ENCODE measurements at regions not wholly inside any gene's neighbourhood (a gene's known extent, or its start where the extent isn't known, plus 50 kb on each side); places are given as distances from the start of the nearest gene placed in this dataset.
"Not testable (repeated sequence)": the region's sequence is repeated elsewhere in the genome, so short reads cannot be mapped to it uniquely, and the experiment has no call there.

GRCh38 chrX:130560544-130560943, 158.8 kb downstream of the RBMX2 start:
- no peak overlapping the region for H3K27ac ChIP-seq
- ATAC-seq (no peak), DNase-seq (no peak)
- H3K27me3 ChIP-seq = no peaks in the 10 kb centered on the region
- no peaks in the 10 kb centered on the region for H3K4me1 ChIP-seq
- H3K9me3 ChIP-seq = no peaks in the 10 kb centered on the region
- no peak overlapping the region for H3K4me3 ChIP-seq
- no peak for TF ChIP-seq CTCF (IDR thresholded peaks at IDR 0.05)
- TF ChIP-seq POLR2A (IDR thresholded peaks at IDR 0.05) = no peak
- intact Hi-C loops (cut with DNase I) = no loop called here
- 63 to 73% methylated on average over 1 of the region's 5 CpGs for WGBS, 2 donors
- H3K36me3 ChIP-seq (replicated peaks in 1 of 2; ENCODE audit: insufficient read depth in 1 of 2, low read depth in 2 of 2) = no peaks in the 10 kb centered on the region

DNA sequence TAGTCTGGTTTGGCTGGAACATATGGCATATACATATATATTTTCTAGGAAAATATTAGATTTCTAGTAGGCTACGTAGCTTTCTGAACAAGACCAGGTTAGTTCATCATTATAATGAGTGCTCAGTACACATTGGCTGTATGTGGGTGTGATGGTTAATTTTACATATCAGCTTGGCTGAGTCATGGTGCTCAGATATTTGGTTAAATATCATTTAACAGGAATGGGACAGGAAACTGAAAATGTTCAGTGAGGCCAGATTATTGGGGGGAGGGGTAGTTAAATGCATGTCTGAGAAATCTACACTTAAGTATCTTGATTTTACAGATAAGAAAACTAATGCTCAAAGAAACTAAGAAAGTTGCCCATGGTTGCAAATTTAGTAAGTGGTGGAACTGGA, 160.1 kb downstream of the RBMX2 start:
- ATAC-seq (no peak), DNase-seq (no peak)
- Histone ChIP-seq H3K4me1 (peaks cover 14% of the 10 kb centered on the region), H3K4me3 (no peak overlapping the region), H3K9me3 (no peaks in the 10 kb centered on the region), H3K36me3 (replicated peaks in 1 of 2; ENCODE audit: insufficient read depth in 1 of 2, low read depth in 2 of 2) (no peaks in the 10 kb centered on the region), H3K27ac (no peak overlapping the region), H3K27me3 (no peaks in the 10 kb centered on the region)
- 75 to 83% methylated on average over 1 of the region's 1 CpG for WGBS, 2 donors
- intact Hi-C loops (cut with DNase I) = no loop called here
- TF ChIP-seq CTCF (IDR thresholded peaks at IDR 0.05) = no peak
- no peak for TF ChIP-seq POLR2A (IDR thresholded peaks at IDR 0.05)

DNA sequence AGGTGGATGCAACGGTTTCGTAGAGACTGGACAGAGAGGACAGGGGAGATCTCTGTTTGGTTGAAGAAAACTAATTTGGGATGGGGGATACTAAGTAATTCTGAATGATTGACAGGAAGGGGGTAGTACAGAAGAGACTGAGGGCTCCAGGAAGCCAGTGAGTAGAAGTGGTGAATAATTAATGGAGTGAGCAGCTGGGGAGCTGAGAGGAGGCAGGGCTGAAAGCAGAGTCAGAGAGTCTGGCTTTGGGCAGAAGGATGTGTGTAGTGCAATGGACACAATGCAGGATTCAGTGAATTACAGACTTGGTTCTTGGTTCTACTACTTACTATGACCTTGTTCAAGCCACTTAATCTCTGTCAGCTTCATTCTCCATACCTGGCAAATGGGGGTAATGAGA, 161.7 kb downstream of the RBMX2 start:
- WGBS, 2 donors = 86 to 94% methylated on average over 2 of the region's 2 CpGs
- Histone ChIP-seq H3K27ac (no peak overlapping the region), H3K4me3 (no peak overlapping the region), H3K27me3 (no peaks in the 10 kb centered on the region), H3K36me3 (replicated peaks in 1 of 2; ENCODE audit: insufficient read depth in 1 of 2, low read depth in 2 of 2) (no peaks in the 10 kb centered on the region), H3K9me3 (no peaks in the 10 kb centered on the region), H3K4me1 (peaks cover 14% of the 10 kb centered on the region)
- intact Hi-C loops (cut with DNase I) = no loop called here
- TF ChIP-seq POLR2A (IDR thresholded peaks at IDR 0.05) (no peak), CTCF (IDR thresholded peaks at IDR 0.05) (no peak)
- ATAC-seq (no peak), DNase-seq (no peak)

GRCh38 chrX:130566028-130566683, 164.4 kb downstream of the RBMX2 start:
- intact Hi-C loops (cut with DNase I) = no loop called here
- Histone ChIP-seq H3K4me1 (peaks cover 14% of the 10 kb centered on the region), H3K9me3 (no peaks in the 10 kb centered on the region), H3K4me3 (no peak overlapping the region), H3K36me3 (replicated peaks in 1 of 2; ENCODE audit: insufficient read depth in 1 of 2, low read depth in 2 of 2) (no peaks in the 10 kb centered on the region), H3K27ac (peak overlapping the region in 2 of 4 donors; percentile 39 to 50), H3K27me3 (no peaks in the 10 kb centered on the region)
- 24 to 25% methylated on average over 4 of the region's 4 CpGs for WGBS, 2 donors
- DNase-seq (peak; percentile 2 to 26 (median 8)), ATAC-seq (peak; percentile 80)
- no peak for TF ChIP-seq POLR2A (IDR thresholded peaks at IDR 0.05)
- no peak for TF ChIP-seq CTCF (IDR thresholded peaks at IDR 0.05)

GRCh38 chrX:130573030-130573429, 171.2 kb downstream of the RBMX2 start:
- ATAC-seq; intact Hi-C loops (cut with DNase I): not testable (repeated sequence)

More at GRCh38 chrX:130573030-130573429, 171.2 kb downstream of the RBMX2 start:
- H3K4me1 ChIP-seq; H3K36me3 ChIP-seq (replicated peaks in 1 of 2; ENCODE audit: insufficient read depth in 1 of 2, low read depth in 2 of 2); H3K4me3 ChIP-seq; H3K9me3 ChIP-seq; DNase-seq; H3K27ac ChIP-seq; H3K27me3 ChIP-seq: not testable (repeated sequence)
- WGBS, 2 donors = 67% methylated on average over 3 of the region's 15 CpGs; no CpG with 5 or more reads in 1 of the 2 donors
